Spinal cord (tissue), 9 donors: ENCODE measurements at regions not wholly inside any gene's neighbourhood (a gene's known extent, or its start where the extent isn't known, plus 50 kb on each side); places are given as distances from the start of the nearest gene placed in this dataset.

Experiments
- DNase-seq, 6 donors: peaks; one replicate each; pipeline versions ENCODE4 v3.0.0 to v3.0.0-alpha.2; 2013 to 2015; ENCODE audit warnings: low spot score in 6 of 6, low read depth in 4 of 6
- H3K27ac ChIP-seq: one replicate; pipeline ENCODE4 v1.5.1; 2013; ENCODE audit warnings: low read depth, low read length, control low read depth
- H3K27me3 ChIP-seq: one replicate; pipeline ENCODE4 v1.6.1; 2013; ENCODE audit warnings: low read length; ENCODE audit not compliant: control insufficient read depth, insufficient read depth
- H3K36me3 ChIP-seq: one replicate; pipeline ENCODE4 v1.6.1; 2013; ENCODE audit warnings: low read length; ENCODE audit not compliant: control insufficient read depth, insufficient read depth
- H3K4me1 ChIP-seq: one replicate; pipeline ENCODE4 v1.6.1; 2013; ENCODE audit warnings: low read length; ENCODE audit not compliant: control insufficient read depth, insufficient read depth
- H3K4me3 ChIP-seq: one replicate; pipeline ENCODE4 v1.5.1; 2013; ENCODE audit warnings: low read depth, low read length, control low read depth
- H3K9me3 ChIP-seq: one replicate; pipeline ENCODE4 v1.6.1; 2013; ENCODE audit warnings: low read length; ENCODE audit not compliant: control insufficient read depth, insufficient read depth
- WGBS: methylation state at CpG from one replicate; pipeline ENCODE4 v1.1.5; 2013; ENCODE audit warnings: missing lambda C conversion rate; ENCODE audit not compliant: insufficient coverage; 5-methylcytosine and 5-hydroxymethylcytosine counted together
- donor health status: healthy.

- H3K4me3 ChIP-seq = no peak overlapping the region
- H3K27ac ChIP-seq = no peak overlapping the region
- WGBS = 86% methylated on average over 2 of the region's 4 CpGs
- no peaks in the 10 kb centered on the region for H3K4me1 ChIP-seq
- DNase-seq = no peak
- no peaks in the 10 kb centered on the region for H3K9me3 ChIP-seq
- no peaks in the 10 kb centered on the region for H3K27me3 ChIP-seq
- no peaks in the 10 kb centered on the region for H3K36me3 ChIP-seq
Observed at GRCh38 chr20:21653628-21654027, 51.8 kb upstream of the PAX1 start.

GRCh38 chr20:21643417-21643816, 62.0 kb upstream of the PAX1 start:
- Histone ChIP-seq H3K4me3 (no peak overlapping the region), H3K27me3 (no peaks in the 10 kb centered on the region), H3K4me1 (no peaks in the 10 kb centered on the region), H3K9me3 (peaks cover 5% of the 10 kb centered on the region), H3K36me3 (no peaks in the 10 kb centered on the region), H3K27ac (no peak overlapping the region)
- WGBS = 77% methylated on average over 6 of the region's 6 CpGs
- no peak for DNase-seq

GRCh38 chr20:21640556-21640955, 64.9 kb upstream of the PAX1 start:
- Histone ChIP-seq H3K4me1 (no peaks in the 10 kb centered on the region), H3K4me3 (no peak overlapping the region), H3K27ac (no peak overlapping the region), H3K36me3 (no peaks in the 10 kb centered on the region), H3K27me3 (no peaks in the 10 kb centered on the region), H3K9me3 (no peaks in the 10 kb centered on the region)
- DNase-seq = peak in 2 of 6 donors; percentile 23 to 81
- 19% methylated on average over 3 of the region's 4 CpGs for WGBS

GRCh38 chr20:21633829-21634228, 71.6 kb upstream of the PAX1 start:
- no peaks in the 10 kb centered on the region for H3K36me3 ChIP-seq
- no peak for DNase-seq
- WGBS = 100% methylated on average over 3 of the region's 4 CpGs
- H3K27ac ChIP-seq = no peak overlapping the region
- no peaks in the 10 kb centered on the region for H3K9me3 ChIP-seq
- no peak overlapping the region for H3K4me3 ChIP-seq
- H3K4me1 ChIP-seq = peaks cover 3% of the 10 kb centered on the region
- H3K27me3 ChIP-seq = no peaks in the 10 kb centered on the region

- Histone ChIP-seq H3K27me3 (no peaks in the 10 kb centered on the region), H3K27ac (no peak overlapping the region), H3K9me3 (no peaks in the 10 kb centered on the region), H3K4me1 (peaks cover 3% of the 10 kb centered on the region), H3K36me3 (no peaks in the 10 kb centered on the region), H3K4me3 (no peak overlapping the region)
- no peak for DNase-seq
- WGBS = 82% methylated on average over 1 of the region's 2 CpGs
Observed at GRCh38 chr20:21632735-21633053, 72.8 kb upstream of the PAX1 start.

GRCh38 chr20:21632031-21632734, 73.3 kb upstream of the PAX1 start:
- DNase-seq = peak in 2 of 6 donors; percentile 12 to 76
- no peaks in the 10 kb centered on the region for H3K36me3 ChIP-seq
- H3K9me3 ChIP-seq = no peaks in the 10 kb centered on the region
- peaks cover 3% of the 10 kb centered on the region for H3K4me1 ChIP-seq
- H3K4me3 ChIP-seq = no peak overlapping the region
- 65% methylated on average over 7 of the region's 7 CpGs for WGBS
- no peaks in the 10 kb centered on the region for H3K27me3 ChIP-seq
- H3K27ac ChIP-seq = no peak overlapping the region

GRCh38 chr20:21628800-21629199, 76.7 kb upstream of the PAX1 start:
- no peak overlapping the region for H3K4me3 ChIP-seq
- H3K4me1 ChIP-seq = peaks cover 3% of the 10 kb centered on the region
- no peak overlapping the region for H3K27ac ChIP-seq
- no peaks in the 10 kb centered on the region for H3K27me3 ChIP-seq
- no peaks in the 10 kb centered on the region for H3K9me3 ChIP-seq
- 83% methylated on average over 4 of the region's 4 CpGs for WGBS
- H3K36me3 ChIP-seq = no peaks in the 10 kb centered on the region
- no peak for DNase-seq

GRCh38 chr20:21623781-21624094, 81.7 kb upstream of the PAX1 start:
- Histone ChIP-seq H3K36me3 (no peaks in the 10 kb centered on the region), H3K4me1 (no peaks in the 10 kb centered on the region), H3K4me3 (no peak overlapping the region), H3K27ac (no peak overlapping the region), H3K9me3 (no peaks in the 10 kb centered on the region), H3K27me3 (peaks cover 3% of the 10 kb centered on the region)
- no peak for DNase-seq
- WGBS = no CpG with 5 or more reads among the region's 1 CpG

GRCh38 chr20:21623074-21623780, 82.2 kb upstream of the PAX1 start:
- no peak for DNase-seq
- Histone ChIP-seq H3K4me3 (no peak overlapping the region), H3K27me3 (peaks cover 3% of the 10 kb centered on the region), H3K4me1 (no peaks in the 10 kb centered on the region), H3K36me3 (no peaks in the 10 kb centered on the region), H3K27ac (no peak overlapping the region), H3K9me3 (no peaks in the 10 kb centered on the region)
- 76% methylated on average over 1 of the region's 2 CpGs for WGBS
